Right lobe of liver (tissue), 6 donors: ENCODE measurements at regions not wholly inside any gene's neighbourhood (a gene's known extent, or its start where the extent isn't known, plus 50 kb on each side); places are given as distances from the start of the nearest gene placed in this dataset.

ENCODE experiments used
- ATAC-seq, 4 donors: fragments of 200-7000 bp; cut with Tn5 transposase; one replicate each; pipeline ENCODE4 v1.9.1; 2020; ENCODE audit warnings: mild to moderate bottlenecking in 4 of 4, moderate library complexity in 4 of 4
- DNase-seq, 3 donors: peaks; one replicate each; pipeline ENCODE4 v3.0.0-alpha.2; 2020
- H3K27ac ChIP-seq, 3 donors: fragments of 200-600 bp; one replicate each; pipeline ENCODE4 v1.8.0; 2022
- H3K27me3 ChIP-seq, 2 donors: fragments of 200-600 bp; one replicate each; pipeline ENCODE4 v1.8.0; 2022
- H3K36me3 ChIP-seq, 4 donors: fragments of 200-600 bp; sonication (generic) in 1 of 4; one replicate each; pipeline versions ENCODE4 v1.5.1 to v1.8.0; 2017 to 2022; ENCODE audit warnings: control low read depth in 1 of 4
- H3K4me1 ChIP-seq, 4 donors: fragments of 200-600 bp; sonication (generic) in 1 of 4; one replicate each; pipeline versions ENCODE4 v1.5.1 to v1.8.0; 2017 to 2022; ENCODE audit warnings: control low read depth in 1 of 4
- H3K4me3 ChIP-seq, 3 donors: fragments of 200-600 bp; one replicate each; pipeline ENCODE4 v1.8.0; 2022
- H3K9me3 ChIP-seq, 4 donors: fragments of 200-600 bp; sonication (generic) in 1 of 4; one replicate each; pipeline versions ENCODE4 v1.5.1 to v1.8.0; 2017 to 2022; ENCODE audit warnings: control low read depth in 1 of 4
- POLR2A ChIP-seq: fragments of 450-650 bp; IDR thresholded peaks from one replicate; pipeline ENCODE4 v1.6.1; 2017; ENCODE audit warnings: antibody characterized with exemption, mild to moderate bottlenecking
- WGBS: methylation state at CpG from one replicate; pipeline ENCODE4 v1.1.6; 2018; ENCODE audit warnings: low coverage, low lambda C conversion rate; ENCODE audit not compliant: insufficient coverage; ENCODE audit errors: missing lambda C conversion rate; 5-methylcytosine and 5-hydroxymethylcytosine counted together
- intact Hi-C, 2 donors: fragments of 100-400 bp; cut with DNase I; formaldehyde crosslinking; loops; one replicate each; pipeline versions ENCODE4 v1.11.2 to v1.14.1; 2022
- TF ChIP-seq, protein P1 (sequence below), 4 donors: fragments of 200-600 bp in 3 of 4; fragments of 450-650 bp in 1 of 4; IDR thresholded peaks; one replicate each; pipeline versions ENCODE4 v1.5.1 to v1.8.0; 2016 to 2022; ENCODE audit warnings: antibody characterized with exemption in 4 of 4, mild to moderate bottlenecking in 2 of 4
- donor health status: DM: no; HTN: yes; CAD: no.
- donor health status: DM: no; HTN: no; CAD: no.
- donor health status: DM: no; HTN: no; CAD: no.
- donor health status: DM: no; HTN: yes; CAD: no.
- donor health status: DM: no; HTN: yes; CAD: no.

DNA sequence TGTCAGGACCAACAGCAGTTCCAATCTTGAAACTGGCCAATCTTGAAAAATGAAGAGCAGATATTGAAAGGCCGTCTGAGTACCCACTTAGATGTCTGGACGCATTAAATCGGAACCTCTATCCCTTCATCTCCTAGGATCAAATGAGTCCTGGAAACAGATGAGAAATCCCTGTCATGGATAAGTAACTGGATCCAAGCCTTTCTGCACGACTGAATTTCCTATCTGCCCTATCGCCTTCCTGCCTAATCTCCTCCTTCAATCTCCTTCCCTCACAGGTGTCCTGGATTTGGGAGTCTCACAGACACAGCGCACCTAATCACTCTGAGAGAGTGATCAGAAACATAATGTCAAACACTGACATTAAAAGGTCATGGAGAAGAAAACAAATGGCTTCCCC, 245.2 kb upstream of the PRSS58 start:
- ATAC-seq (no peak), DNase-seq (no peak)
- Histone ChIP-seq H3K27ac (no peak overlapping the region), H3K27me3 (no peaks in the 10 kb centered on the region), H3K4me1 (no peaks in the 10 kb centered on the region), H3K4me3 (no peak overlapping the region), H3K9me3 (no peaks in the 10 kb centered on the region), H3K36me3 (no peaks in the 10 kb centered on the region)
- WGBS: 61% methylated on average over 6 of the region's 6 CpGs
- intact Hi-C loops: no loop called here
- no peak for TF ChIP-seq POLR2A
- TF ChIP-seq, protein P1, sequence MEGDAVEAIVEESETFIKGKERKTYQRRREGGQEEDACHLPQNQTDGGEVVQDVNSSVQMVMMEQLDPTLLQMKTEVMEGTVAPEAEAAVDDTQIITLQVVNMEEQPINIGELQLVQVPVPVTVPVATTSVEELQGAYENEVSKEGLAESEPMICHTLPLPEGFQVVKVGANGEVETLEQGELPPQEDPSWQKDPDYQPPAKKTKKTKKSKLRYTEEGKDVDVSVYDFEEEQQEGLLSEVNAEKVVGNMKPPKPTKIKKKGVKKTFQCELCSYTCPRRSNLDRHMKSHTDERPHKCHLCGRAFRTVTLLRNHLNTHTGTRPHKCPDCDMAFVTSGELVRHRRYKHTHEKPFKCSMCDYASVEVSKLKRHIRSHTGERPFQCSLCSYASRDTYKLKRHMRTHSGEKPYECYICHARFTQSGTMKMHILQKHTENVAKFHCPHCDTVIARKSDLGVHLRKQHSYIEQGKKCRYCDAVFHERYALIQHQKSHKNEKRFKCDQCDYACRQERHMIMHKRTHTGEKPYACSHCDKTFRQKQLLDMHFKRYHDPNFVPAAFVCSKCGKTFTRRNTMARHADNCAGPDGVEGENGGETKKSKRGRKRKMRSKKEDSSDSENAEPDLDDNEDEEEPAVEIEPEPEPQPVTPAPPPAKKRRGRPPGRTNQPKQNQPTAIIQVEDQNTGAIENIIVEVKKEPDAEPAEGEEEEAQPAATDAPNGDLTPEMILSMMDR (IDR thresholded peaks at IDR 0.05): no peak

GRCh38 chr7:142501434-142501833, 243.6 kb upstream of the PRSS58 start:
- no peak for TF ChIP-seq POLR2A
- no peak overlapping the region for H3K4me3 ChIP-seq
- no peak for DNase-seq
- H3K9me3 ChIP-seq: no peaks in the 10 kb centered on the region
- H3K36me3 ChIP-seq: no peaks in the 10 kb centered on the region
- intact Hi-C loops: no loop called here
- H3K27ac ChIP-seq: no peak overlapping the region
- WGBS: 14% methylated on average over 1 of the region's 1 CpG
- no peaks in the 10 kb centered on the region for H3K27me3 ChIP-seq
- no peaks in the 10 kb centered on the region for H3K4me1 ChIP-seq
- ATAC-seq: no peak

- intact Hi-C loops: no loop called here
- no peak overlapping the region for H3K27ac ChIP-seq
- ATAC-seq: no peak
These were observed 242.5 kb upstream of the PRSS58 start for GRCh38 chr7:142500366-142500765.

DNA sequence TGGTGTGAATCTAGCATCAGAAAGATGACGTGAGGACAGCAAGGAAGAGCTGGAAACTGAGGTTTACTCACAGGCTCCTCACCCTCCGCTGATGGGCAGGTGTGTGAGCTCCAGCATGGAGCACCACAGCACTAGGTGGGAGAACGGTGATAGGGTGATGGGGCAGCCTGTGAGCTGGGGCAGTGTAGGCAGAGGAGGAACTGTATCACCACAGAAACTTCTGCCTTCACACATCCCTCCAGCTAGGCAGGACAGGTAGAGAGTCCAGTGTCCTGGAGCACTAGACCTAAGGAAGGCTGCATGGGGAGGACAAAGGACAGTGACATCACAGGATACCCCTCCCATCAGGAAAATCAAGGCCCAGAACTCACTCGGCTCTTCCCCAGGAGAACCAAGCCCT, 241.8 kb upstream of the PRSS58 start:
- no peaks in the 10 kb centered on the region for H3K9me3 ChIP-seq
- no peak overlapping the region for H3K27ac ChIP-seq

More at GRCh38 chr7:142500366-142500765, 242.5 kb upstream of the PRSS58 start:
- no peak for DNase-seq
- Histone ChIP-seq H3K27me3 (no peaks in the 10 kb centered on the region), H3K4me3 (no peak overlapping the region), H3K36me3 (no peaks in the 10 kb centered on the region), H3K9me3 (no peaks in the 10 kb centered on the region), H3K4me1 (no peaks in the 10 kb centered on the region)
- TF ChIP-seq, protein P1 (IDR thresholded peaks at IDR 0.05): no peak
- no peak for TF ChIP-seq POLR2A
- WGBS: 6% methylated on average over 2 of the region's 4 CpGs

DNA sequence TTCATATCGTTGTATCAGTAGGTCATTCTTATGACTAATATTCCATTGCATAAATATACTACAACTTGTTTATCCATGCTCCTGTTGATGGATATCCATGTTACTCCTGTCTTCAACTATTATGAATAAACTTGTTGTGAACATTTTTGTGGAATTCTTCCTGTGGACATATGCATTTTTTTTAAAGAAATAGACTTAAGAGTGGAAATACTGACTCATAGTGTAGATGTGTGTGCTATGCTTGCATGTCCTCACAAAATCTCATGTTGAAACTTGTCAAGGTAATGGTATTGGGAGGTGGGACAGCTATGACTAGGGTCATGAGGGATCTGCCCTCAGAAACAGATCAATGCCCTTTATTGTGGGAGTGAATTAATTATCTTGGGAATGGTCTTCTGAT, 240.5 kb upstream of the PRSS58 start:
- no peaks in the 10 kb centered on the region for H3K27me3 ChIP-seq
- no peak for ATAC-seq
- DNase-seq: no peak
- TF ChIP-seq POLR2A: no peak
- TF ChIP-seq, protein P1 (IDR thresholded peaks at IDR 0.05): no peak
- WGBS: 47% methylated on average over 1 of the region's 1 CpG
- H3K27ac ChIP-seq: no peak overlapping the region
- H3K36me3 ChIP-seq: no peaks in the 10 kb centered on the region
- no peaks in the 10 kb centered on the region for H3K4me1 ChIP-seq
- no peaks in the 10 kb centered on the region for H3K9me3 ChIP-seq
- no peak overlapping the region for H3K4me3 ChIP-seq
- intact Hi-C loops: no loop called here

More for the DNA sequence above, 241.8 kb upstream of the PRSS58 start:
- no peak for TF ChIP-seq POLR2A
- TF ChIP-seq, protein P1 (IDR thresholded peaks at IDR 0.05): no peak
- no peaks in the 10 kb centered on the region for H3K4me1 ChIP-seq
- no peak overlapping the region for H3K4me3 ChIP-seq
- no peaks in the 10 kb centered on the region for H3K27me3 ChIP-seq
- H3K36me3 ChIP-seq: no peaks in the 10 kb centered on the region
- intact Hi-C loops: no loop called here
- no peak for DNase-seq
- ATAC-seq: peak in 1 of 4 donors; percentile 16
- WGBS: 35% methylated on average over 3 of the region's 4 CpGs
